Bone marrow (tissue), 2 donors: ENCODE measurements at regions not wholly inside any gene's neighbourhood (a gene's known extent, or its start where the extent isn't known, plus 50 kb on each side); places are given as distances from the start of the nearest gene placed in this dataset.

Experiments used
- DNase-seq, 2 donors: peaks; one replicate each; lab custom pipeline; 2025; lab: John Stamatoyannopoulos, UW

GRCh38 chr12:108037960-108038359 lies 91.1 kb upstream of the WSCD2 start:
- DNase-seq: no peak

GRCh38 chr12:108039794-108040193 lies 89.3 kb upstream of the WSCD2 start:
- DNase-seq: no peak

GRCh38 chr12:108040947-108041346 lies 88.1 kb upstream of the WSCD2 start:
- DNase-seq: no peak

- DNase-seq: no peak
Measured at GRCh38 chr12:108043286-108043685, 85.8 kb upstream of the WSCD2 start.

- no peak for DNase-seq
Measured at GRCh38 chr12:108043750-108044533, 85.1 kb upstream of the WSCD2 start.

- no peak for DNase-seq
Measured at GRCh38 chr12:108046135-108046534, 83.0 kb upstream of the WSCD2 start.

GRCh38 chr12:108046650-108047049 lies 82.4 kb upstream of the WSCD2 start:
- no peak for DNase-seq

GRCh38 chr12:108047071-108047550 lies 82.0 kb upstream of the WSCD2 start:
- no peak for DNase-seq

GRCh38 chr12:108048686-108049085 lies 80.4 kb upstream of the WSCD2 start:
- no peak for DNase-seq

- no peak for DNase-seq
Measured at GRCh38 chr12:108050696-108051095, 78.4 kb upstream of the WSCD2 start.

- DNase-seq: no peak
Measured at GRCh38 chr12:108052260-108052659, 76.8 kb upstream of the WSCD2 start.

GRCh38 chr12:108053512-108053911 lies 75.6 kb upstream of the WSCD2 start:
- no peak for DNase-seq

- no peak for DNase-seq
Measured at GRCh38 chr12:108054496-108054895, 74.6 kb upstream of the WSCD2 start.

- DNase-seq: no peak
Measured at GRCh38 chr12:108055141-108055540, 73.9 kb upstream of the WSCD2 start.

- DNase-seq: no peak
Measured at GRCh38 chr12:108060067-108060466, 69.0 kb upstream of the WSCD2 start.

GRCh38 chr12:108060903-108061302 lies 68.2 kb upstream of the WSCD2 start:
- no peak for DNase-seq

GRCh38 chr12:108063192-108063591 lies 65.9 kb upstream of the WSCD2 start:
- no peak for DNase-seq

- no peak for DNase-seq
Measured at GRCh38 chr12:108065069-108065468, 64.0 kb upstream of the WSCD2 start.

- DNase-seq: no peak
Measured at GRCh38 chr12:108066583-108067577, 62.2 kb upstream of the WSCD2 start.

- no peak for DNase-seq
Measured at GRCh38 chr12:108069651-108070165, 59.4 kb upstream of the WSCD2 start.

GRCh38 chr12:108075561-108075960 lies 53.5 kb upstream of the WSCD2 start:
- no peak for DNase-seq

GRCh38 chr12:108076556-108076955 lies 52.5 kb upstream of the WSCD2 start:
- no peak for DNase-seq

- DNase-seq: no peak
Measured at GRCh38 chr12:108078428-108078827, 50.7 kb upstream of the WSCD2 start.
